Psoas muscle (tissue), 7 donors: ENCODE measurements at regions not wholly inside any gene's neighbourhood (a gene's known extent, or its start where the extent isn't known, plus 50 kb on each side); places are given as distances from the start of the nearest gene placed in this dataset.

ENCODE experiments used
- ATAC-seq, 4 donors: fragments of 200-7000 bp; cut with Tn5 transposase; one replicate each; pipeline ENCODE4 v1.9.1; 2020; ENCODE audit warnings: moderate library complexity in 3 of 4, mild to moderate bottlenecking in 2 of 4
- DNase-seq, 2 donors: peaks; one replicate each; pipeline ENCODE4 v3.0.0-alpha.2; 2020
- H3K27ac ChIP-seq: fragments of 200-600 bp; one replicate; pipeline ENCODE4 v1.8.0; 2022
- H3K27me3 ChIP-seq, 3 donors: fragments of 200-600 bp in 1 of 3; one replicate each; pipeline versions ENCODE4 v1.6.1 to v1.8.0; 2013 to 2022; ENCODE audit warnings: low read length in 2 of 3, mild to moderate bottlenecking in 2 of 3, moderate library complexity in 1 of 3; ENCODE audit not compliant: insufficient read depth in 3 of 3
- H3K36me3 ChIP-seq, 2 donors: fragments of 200-600 bp in 1 of 2; one replicate each; pipeline versions ENCODE4 v1.6.1 to v1.8.0; 2013 to 2022; ENCODE audit warnings: low read depth in 1 of 2, mild to moderate bottlenecking in 1 of 2, moderate library complexity in 1 of 2; ENCODE audit not compliant: insufficient read depth in 1 of 2
- H3K4me1 ChIP-seq: fragments of 200-600 bp; one replicate; pipeline ENCODE4 v1.8.0; 2022
- H3K4me3 ChIP-seq: fragments of 200-600 bp; one replicate; pipeline ENCODE4 v1.8.0; 2022; ENCODE audit warnings: mild to moderate bottlenecking
- H3K9me3 ChIP-seq: fragments of 200-600 bp; one replicate; pipeline ENCODE4 v1.8.0; 2022
- CTCF ChIP-seq: fragments of 200-600 bp; IDR thresholded peaks from one replicate; pipeline ENCODE4 v1.8.0; 2022; ENCODE audit warnings: antibody characterized with exemption
- WGBS, 3 donors: extraction: QIAGEN DNeasy Blood & Tissue Kit; methylation state at CpG; one replicate each; pipeline versions ENCODE4 v1.1.6 to v1.1.7; 2013; 5-methylcytosine and 5-hydroxymethylcytosine counted together
- intact Hi-C, 2 donors: fragments of 100-400 bp; cut with DNase I; formaldehyde crosslinking; loops; one replicate each; pipeline versions ENCODE4 v1.11.0 to v1.14.2; 2022
- donor health status: healthy with polysubstance abuse.
- donor health status: DM: no; HTN: no; CAD: no; lungs with moderate emphysema.
- donor health status: Bipolar disorder and iron deficiency.
- donor health status: healthy.
- donor health status: DM: yes; HTN: yes; CAD: no.
- donor health status: DM: no; HTN: no; CAD: no.
- donor health status: DM: yes; HTN: yes; CAD: no.

- intact Hi-C loops, result no loop called here
These were observed 55.9 kb upstream of the HAPLN1 start for GRCh38 chr5:83776437-83777031.

More at GRCh38 chr5:83776437-83777031, 55.9 kb upstream of the HAPLN1 start:
- H3K4me1 ChIP-seq, result no peaks in the 10 kb centered on the region
- no peak overlapping the region for H3K4me3 ChIP-seq
- H3K27ac ChIP-seq, result no peak overlapping the region
- no peaks in the 10 kb centered on the region for H3K9me3 ChIP-seq
- TF ChIP-seq CTCF, result no peak
- WGBS, 3 donors, result 55 to 78% (median 70%) methylated on average over 1 of the region's 1 CpG
- ATAC-seq, result no peak
- no peaks in the 10 kb centered on the region for H3K36me3 ChIP-seq
- no peak for DNase-seq
- no peaks in the 10 kb centered on the region for H3K27me3 ChIP-seq
